ELR (cell line): ENCODE measurements at regions not wholly inside any gene's neighbourhood (a gene's known extent, or its start where the extent isn't known, plus 50 kb on each side); places are given as distances from the start of the nearest gene placed in this dataset.
A peak's percentile ranks its signal among the peaks of the same experiment; 100 is the strongest.

Experiments
- DNase-seq: peaks from one replicate; pipeline ENCODE4 v3.0.0-alpha.2; 2015; ENCODE audit warnings: low read depth

GRCh38 chr6:146886587-146887446 lies 288.0 kb downstream of the ADGB start:
- DNase-seq, result no peak

DNA sequence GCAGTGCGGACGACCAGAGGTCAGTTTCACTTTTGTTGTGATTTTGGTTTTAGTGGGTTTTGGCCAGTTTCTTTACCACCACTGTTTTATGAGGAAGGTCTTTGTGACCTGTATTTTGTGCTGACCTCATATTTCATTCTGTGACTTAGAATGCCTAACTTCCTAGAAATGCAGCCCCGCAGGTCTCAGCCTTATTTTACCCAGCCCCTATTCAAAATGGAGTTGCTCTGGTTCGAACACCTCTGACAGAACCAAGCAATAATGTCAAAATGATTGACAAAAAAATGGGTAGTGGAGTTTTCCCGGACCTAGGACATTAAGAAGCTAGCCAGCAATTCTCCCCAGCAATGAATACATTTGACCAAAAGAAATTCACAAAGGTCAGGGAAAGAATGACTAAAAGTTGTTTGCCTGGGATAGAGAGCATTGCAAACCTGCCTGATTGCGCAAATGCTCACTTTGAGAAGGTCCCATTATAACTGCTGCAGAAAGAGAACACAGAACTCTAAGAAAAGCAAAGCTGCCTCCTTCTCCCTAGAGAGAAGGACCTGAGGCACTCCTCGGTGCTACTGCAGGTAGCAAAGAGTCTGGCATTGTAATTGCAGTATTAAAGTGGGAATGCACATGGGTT lies 288.8 kb downstream of the ADGB start:
- no peak for DNase-seq

GRCh38 chr6:146889303-146889702 lies 290.5 kb downstream of the ADGB start:
- DNase-seq, result no peak

- DNase-seq, result no peak
Measured at GRCh38 chr6:146890172-146890571, 291.4 kb downstream of the ADGB start.

GRCh38 chr6:146890644-146891434 lies 292.1 kb downstream of the ADGB start:
- no peak for DNase-seq

DNA sequence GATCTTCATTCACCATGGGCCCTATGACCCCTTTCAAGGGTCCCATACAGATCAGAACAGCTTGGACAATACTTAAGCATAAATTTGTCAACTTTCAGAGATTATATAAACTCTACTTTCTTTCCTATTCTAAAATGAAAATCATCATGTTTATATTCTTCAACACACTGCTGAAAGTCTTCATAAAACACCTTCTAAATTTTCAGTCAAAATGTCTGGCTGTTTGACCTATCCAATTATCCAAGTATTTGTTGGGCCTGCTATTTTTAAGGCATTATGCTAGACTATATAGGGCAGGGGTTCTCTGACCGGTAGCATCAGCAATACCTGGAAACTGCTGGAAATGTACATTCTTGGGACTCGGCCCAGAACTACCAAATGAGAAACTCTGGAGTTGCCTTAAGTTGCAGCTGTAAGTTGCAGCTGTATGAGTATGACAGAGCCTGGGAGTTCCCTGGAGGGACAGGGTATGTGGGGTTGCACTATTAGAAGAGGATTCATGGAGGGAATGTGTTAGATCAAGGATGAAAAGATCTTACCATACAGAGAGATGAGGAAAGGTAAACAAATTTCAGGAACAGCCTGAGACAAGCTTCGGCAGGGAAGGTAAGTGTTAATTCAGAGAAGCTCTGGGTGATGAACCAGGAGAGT lies 293.0 kb downstream of the ADGB start:
- DNase-seq, result no peak

DNA sequence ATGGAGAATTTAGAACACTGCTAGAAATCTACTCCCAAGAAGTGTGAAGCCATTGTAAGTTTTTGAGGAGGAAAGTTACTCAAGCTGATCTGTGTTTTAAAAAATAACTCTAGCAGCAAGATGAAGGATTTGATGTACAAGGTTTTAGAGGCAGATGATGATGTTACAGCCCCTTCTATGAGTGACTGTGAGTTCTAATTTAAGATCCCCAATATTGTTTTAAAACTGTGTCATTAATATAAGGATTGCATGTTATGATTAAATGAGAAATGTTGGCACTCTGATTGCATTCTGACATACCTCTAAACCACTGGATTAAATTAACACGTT lies 293.5 kb downstream of the ADGB start:
- DNase-seq, result no peak

DNA sequence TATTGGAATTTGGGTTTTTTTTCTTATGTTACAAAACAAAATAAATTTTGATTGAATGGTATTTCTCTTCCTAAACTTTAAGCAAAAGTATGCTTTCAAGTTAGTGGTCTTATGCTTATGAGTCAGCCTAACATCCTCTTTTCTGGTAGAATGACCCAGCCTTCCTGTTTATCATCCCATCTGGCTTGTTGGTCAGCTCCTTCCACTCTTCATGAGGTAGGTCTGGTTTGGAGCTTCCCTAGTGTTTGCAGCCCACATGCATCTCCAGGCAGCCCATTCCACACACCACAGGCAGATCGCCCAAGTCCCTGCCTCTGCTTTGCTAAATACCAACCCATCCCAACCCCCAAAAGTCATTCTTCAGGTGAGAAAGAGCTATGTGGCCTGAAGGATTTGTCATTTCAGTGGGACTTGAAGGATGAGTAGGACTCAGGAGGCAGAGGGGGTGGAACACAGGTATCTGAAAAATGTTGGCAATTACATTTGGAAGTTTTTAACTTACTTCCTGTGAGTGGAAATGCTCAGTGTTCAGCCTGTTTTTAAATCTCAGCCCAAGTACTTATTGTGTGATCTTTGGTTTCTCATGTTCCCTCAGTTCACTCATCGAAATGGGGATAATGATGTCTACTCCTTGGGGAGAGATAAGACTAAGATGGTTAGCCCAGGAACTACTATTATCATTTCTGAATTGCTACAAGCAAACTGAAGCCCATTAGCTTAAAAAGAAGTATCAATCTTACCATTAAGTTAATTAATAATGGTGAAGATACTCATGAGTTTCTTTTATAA lies 294.0 kb downstream of the ADGB start:
- DNase-seq, result peak; percentile 89

- no peak for DNase-seq
Measured at GRCh38 chr6:146893690-146894089, 294.9 kb downstream of the ADGB start.

DNA sequence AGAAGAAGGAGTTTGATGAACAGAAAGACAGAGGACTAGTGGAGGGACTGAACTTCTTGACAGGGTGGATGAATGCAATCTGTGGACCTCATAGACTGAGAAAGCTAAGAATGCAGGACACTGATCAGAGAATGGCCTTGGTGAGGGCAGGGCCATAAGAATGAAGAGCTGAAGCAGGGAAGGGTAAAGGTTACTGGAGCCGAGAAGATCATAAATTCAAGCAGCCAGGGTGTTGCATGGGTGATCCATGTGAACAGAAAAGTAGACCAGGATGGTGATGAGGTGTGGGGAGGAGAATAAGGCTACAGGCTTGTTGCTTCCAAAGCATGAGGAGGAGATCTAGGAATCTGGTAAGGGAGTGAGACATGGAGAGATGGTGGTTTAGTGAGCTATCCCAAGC lies 295.9 kb downstream of the ADGB start:
- DNase-seq, result no peak

DNA sequence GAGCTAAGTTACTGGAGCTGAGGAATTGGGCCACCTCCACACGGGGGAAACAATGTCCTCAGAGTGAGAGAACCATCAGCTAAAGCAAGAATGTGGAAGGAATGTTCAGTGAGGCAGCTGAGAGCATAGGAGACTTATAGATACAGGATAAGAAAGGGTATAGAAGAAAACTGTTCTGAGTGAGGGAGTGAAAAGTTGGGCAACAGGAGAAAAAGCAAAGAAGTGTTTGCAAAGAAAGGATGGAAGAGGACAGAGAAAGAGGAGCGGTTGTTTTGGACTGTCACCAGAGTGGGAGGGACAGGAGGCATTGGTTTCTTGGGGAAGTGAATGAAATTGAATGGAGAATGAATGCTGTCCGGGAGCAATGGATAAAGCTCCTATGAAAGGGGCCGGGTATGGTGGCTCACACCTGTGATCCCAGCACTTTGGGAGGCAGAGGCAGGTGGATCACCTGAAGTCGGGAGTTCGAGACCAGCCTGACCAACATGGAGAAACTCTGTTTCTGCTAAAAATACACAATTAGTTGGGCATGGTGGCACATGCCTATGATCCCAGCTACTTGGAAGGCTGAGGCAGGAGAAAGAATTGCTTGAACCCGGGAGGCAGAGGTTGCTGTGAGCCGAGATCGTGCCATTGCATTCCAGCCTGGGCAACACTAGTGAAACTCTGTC lies 296.5 kb downstream of the ADGB start:
- DNase-seq, result no peak

DNA sequence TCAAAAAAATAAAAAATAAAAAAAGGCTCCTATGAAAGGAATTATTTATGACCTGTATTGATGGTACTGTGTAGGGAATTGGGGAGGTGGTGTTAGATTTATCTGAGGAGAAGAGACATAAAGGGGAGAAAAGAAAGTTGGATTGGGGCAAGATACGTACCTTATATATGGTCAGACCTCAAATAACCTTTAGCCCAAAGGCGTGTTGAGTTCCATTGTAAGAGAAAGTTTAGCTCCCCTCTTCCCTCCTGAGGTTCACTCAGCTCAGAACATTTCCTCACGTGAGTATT lies 296.9 kb downstream of the ADGB start:
- no peak for DNase-seq

DNA sequence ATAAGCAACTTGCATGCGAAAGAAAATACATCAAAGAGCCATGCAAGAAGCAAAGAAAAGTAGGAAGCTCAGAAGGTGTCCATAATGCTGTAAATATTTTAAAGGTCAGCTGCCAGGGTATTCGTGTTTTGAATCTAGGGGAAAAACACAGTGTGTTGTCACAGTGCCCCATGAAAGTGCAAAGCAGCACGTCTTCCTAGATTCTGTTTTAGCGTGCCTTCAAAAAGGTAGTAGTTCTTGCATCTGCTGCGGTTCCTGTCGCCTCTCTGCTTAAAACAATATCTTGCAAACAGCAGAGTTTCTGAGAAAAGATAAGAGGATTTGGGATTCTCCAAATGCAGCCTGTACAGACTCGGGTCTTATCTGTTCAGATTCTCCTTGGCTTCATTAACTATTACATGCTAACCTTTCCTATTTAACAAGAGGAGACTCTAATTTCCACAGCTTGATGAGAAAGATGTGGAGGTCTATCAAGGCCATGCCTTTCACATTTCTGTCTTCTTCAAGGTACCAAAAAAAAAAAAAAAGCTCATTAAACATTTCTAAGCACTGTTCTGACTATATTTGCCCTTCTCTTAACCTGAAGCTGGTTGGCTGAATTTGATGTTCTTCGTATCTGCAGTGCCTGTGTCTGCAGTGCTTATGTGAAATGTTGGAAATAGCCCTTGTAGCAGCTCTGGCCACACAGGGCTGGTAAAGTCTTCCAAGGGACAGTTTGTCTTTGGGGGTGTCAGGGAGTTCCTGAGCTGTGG lies 297.5 kb downstream of the ADGB start:
- DNase-seq, result no peak

GRCh38 chr6:146896960-146897701 lies 298.4 kb downstream of the ADGB start:
- no peak for DNase-seq

GRCh38 chr6:146898069-146898887 lies 299.5 kb downstream of the ADGB start:
- DNase-seq, result no peak

GRCh38 chr6:146898888-146899227 lies 300.1 kb downstream of the ADGB start:
- DNase-seq, result no peak

DNA sequence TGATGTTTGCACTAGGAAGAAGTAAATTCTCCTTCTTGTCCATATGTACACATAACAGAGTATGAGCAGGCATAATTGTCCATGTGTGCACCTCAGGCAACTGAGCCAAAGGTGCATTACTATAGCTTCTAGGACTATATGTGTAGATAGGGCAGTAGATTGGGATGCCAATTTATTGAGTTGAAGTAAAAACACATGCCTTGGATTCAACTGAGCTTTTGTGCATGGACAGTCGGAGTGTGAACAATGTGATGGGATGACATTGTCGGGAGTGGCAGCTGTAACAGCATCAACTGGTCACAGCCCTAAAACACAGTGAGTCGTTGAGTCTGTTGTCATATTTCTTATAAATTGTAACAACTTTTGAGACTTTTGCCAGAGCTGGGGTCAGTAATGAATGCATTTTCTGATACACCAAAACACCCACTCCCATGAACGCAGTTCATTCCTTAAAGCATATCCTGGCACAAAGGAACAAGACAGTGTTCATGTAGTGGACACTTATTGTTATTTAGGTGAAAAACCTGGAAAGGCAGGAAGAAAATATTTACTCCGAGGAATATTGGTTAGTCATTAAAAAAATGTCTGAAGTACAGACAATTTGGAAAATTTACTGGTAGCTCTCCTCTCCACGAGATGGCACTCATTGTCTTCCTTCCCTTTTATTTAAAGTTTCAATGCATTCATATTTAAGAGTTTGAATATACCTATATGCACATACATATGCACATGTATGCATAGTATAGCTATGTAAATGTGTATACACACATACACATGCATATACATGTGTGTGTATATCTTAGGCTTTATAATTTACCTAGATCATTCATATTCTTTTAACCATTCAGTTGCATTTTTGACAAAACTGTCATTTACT lies 302.0 kb upstream of the STXBP5 start:
- peak; percentile 61 for DNase-seq

- DNase-seq, result no peak
Measured at GRCh38 chr6:146902846-146903245, 301.4 kb upstream of the STXBP5 start.
